GM18499 (cell line): ENCODE measurements at regions not wholly inside any gene's neighbourhood (a gene's known extent, or its start where the extent isn't known, plus 50 kb on each side); places are given as distances from the start of the nearest gene placed in this dataset.

Experiments used
- ATAC-seq: cut with Tn5 transposase; IDR thresholded peaks from one replicate; pipeline ENCODE4 v1.9.1; 2021; ENCODE audit warnings: moderate number of reproducible peaks; ENCODE audit not compliant: insufficient read depth, unreplicated experiment

DNA sequence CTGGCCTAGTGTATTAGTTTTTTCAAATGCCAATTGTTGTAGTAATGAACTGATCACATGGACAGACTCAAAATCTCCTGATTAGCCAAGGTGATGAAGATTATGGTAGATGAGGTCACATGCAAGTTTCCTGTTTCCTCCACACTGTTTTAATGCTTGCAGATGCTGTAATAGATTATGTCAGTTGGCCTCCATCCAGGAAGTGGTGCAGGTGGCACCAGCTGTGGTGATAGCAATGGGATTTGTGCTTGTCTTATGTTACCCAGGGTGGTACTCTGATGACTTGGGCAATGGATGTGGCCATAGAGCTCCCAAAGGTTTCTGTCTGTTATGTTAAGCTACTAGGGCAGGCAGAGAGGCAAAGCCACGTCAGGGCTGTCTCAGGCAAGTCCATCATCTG, 332.9 kb upstream of the DDX18 start:
- ATAC-seq = no peak

DNA sequence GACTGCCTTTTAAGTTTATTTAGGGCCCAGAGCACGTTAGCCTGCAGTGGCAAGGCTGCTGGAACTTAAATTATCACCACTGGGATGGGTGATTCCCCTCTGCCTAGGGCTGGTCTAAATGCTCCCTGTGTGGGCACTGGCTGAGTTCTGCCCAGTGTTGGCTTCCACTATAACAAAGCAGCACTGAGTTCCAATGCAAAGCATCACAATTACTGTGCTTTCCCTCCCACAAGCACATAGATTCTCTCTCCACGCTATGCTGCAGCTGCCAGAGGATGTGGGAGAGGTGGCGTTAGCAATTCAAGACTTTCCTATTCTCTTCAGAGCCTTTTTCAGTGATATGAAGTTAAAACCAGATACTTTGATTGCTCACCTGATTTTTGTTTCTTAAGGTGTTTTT, 328.9 kb upstream of the DDX18 start:
- ATAC-seq = no peak

DNA sequence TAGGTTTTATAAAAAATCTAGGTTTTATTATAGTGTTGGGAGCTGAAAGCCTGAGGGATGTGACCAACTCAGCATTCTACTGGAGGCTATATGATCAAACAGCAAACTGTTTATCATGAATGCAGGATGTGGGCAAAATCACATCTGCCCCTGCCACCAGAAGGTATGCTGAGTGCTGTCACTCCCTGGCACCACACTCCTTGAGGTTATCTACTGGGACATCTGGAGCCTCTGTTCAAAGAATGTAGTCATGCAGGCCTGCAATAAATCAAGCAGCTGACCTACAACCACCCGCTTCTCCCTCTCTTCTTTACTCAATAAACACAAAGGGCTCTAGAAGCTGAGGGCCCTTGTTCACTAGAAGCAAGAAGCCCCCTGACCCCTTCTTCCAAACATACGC, 328.4 kb upstream of the DDX18 start:
- ATAC-seq = no peak

DNA sequence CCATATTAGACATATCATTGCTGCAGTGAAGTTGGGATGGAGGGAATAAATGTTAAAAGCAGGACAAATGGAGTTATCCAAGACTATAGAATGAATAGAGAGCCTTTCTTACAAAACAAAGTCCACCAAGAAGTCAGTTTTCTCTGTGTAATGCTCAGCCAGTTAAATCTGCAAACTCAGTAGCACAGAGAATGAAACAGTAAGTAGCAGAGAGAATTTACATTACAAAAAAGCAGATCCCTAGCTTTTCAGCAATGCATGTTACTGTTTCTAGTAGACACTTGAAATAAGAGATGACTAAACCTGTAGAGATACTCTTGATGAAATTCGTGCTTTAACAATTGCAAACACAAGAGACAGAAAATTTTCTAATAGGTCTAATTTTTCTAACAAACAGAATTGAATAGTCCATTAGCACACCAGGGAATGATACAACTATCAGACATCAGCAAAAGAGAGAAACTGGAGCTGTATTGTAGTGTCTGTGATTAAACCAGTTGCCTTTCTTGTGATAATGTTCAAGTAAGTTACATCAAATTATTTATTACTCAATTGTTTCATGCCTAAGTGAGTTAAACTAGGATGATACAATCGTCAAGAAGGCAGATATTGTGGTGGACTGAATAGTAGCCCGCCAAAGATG, 322.2 kb upstream of the DDX18 start:
- ATAC-seq = no peak

DNA sequence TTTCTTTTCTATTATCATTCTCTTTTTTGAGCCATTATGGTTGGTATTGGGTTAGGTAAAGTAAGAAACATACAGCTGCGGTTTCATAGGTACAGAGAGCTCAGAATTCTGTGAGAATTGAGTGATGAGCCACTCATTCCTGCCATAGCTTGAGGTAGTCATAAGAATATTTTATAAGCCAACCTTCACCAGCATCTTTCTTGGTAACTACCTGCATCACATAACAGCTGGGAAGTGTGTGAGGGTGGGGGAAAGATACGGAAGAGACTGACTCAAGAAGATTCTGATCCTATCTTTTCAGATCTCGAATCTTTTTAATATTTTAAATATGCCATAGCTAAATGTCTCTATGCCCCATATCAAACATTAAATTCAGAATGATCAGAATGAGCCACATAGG, 313.8 kb upstream of the DDX18 start:
- no peak for ATAC-seq

DNA sequence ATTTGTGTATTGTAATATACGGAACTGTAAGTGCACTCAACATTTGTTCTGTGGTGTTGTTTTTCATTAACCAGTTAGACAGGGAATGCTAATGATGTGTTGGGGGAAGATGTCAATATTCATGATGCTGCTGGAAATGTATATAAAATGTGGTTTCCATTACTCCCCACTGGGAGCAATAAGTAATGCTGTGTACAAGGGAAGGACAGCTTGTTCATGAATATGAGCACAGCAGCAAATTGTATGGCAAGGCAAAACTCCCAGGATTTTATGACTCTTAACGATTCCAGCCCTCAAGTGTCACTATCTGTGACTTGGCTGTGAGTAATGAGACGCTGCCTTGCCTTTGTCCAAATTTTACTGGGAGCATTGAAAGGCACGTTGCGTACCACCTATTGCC, 312.4 kb upstream of the DDX18 start:
- ATAC-seq = no peak

DNA sequence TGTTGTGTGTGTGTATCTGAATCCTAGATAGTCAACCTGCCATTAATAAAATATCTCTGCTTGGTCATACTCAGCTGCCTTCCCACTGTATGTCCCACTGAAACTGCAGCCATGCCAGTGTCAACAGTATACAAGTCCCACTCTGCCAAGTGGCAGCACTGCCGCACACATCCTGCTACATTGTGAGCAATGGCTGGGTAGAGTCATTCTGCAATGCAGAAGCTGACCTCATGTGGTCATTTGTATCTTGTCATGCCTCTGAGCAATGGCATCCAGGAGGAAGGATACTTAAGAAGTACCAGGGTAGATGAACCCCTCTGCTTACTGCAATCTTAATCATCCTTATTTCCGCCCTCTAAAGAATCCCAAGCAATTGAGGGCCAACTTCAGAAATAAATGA, 302.2 kb upstream of the DDX18 start:
- ATAC-seq = no peak

DNA sequence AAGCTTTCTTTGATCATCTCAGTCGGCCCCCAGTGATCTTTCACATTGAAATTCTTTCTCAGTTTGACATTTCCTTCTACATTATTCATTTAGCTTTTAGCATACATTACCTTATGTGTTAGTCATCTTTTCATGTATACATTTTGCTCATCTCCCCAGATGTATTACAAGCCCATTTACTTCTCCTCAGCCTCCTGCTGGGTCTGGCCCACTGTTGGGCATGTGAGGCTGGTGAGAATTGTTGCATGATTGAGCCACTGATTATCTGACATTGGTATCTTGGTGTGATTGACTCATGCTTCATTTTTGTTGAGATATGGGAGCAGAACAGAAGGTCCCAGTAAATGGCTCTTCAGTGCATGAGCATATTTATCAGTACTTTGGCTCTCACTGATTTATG, 300.1 kb upstream of the DDX18 start:
- ATAC-seq = no peak

DNA sequence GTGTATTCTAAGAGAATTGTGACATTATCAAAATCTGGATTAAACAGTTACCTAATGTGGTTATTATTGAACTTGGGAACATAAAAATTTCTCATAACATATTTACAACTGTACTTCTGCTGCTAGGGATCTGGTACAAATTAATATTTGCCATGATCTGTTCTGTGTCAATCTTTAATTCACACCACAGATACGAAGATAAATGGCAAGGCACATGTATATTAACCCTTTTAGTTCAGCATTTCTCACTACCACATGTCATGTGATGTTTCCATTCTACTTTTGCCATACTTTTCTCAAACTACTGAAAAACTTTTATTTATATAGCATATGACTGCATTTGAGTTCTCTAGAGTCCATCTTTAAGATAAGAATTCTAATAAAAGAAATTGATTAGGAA, 295.3 kb upstream of the DDX18 start:
- ATAC-seq = no peak

DNA sequence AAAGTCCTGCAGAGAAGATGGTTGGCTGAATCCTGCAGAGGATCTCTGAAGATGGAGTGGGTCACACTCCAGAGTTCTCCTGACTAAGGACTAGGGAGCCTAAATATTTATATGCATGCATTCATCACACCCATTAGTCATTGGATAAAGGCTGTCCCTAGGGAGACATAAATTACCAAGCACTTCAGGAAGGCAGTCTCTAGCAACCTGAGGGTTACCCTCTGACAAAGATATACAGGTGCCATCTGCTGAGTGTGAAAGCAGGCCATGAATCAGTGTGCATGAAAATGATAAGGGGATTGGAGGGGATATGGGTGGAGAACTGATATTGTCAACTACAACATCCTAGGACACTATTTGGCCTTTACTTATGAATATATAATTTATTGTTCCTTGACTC, 294.8 kb upstream of the DDX18 start:
- no peak for ATAC-seq

DNA sequence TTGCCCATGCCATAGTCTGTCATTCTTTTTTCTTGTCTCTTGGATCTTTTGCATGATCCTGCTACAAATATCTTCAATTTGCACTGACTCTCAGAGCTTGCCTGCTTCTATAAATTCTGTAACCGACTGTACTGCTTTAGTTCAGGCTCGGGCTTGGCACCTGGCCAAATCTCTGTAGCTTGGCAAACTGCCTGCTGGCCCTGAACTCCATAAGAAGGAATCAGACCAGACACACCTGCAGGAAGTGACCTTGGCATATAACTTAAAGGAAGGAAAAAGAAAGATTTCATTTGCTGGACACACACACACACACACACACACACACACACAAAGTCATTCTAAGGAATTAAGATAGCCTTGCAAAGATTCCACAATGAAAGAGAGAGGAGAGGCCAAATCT, 291.2 kb upstream of the DDX18 start:
- no peak for ATAC-seq

DNA sequence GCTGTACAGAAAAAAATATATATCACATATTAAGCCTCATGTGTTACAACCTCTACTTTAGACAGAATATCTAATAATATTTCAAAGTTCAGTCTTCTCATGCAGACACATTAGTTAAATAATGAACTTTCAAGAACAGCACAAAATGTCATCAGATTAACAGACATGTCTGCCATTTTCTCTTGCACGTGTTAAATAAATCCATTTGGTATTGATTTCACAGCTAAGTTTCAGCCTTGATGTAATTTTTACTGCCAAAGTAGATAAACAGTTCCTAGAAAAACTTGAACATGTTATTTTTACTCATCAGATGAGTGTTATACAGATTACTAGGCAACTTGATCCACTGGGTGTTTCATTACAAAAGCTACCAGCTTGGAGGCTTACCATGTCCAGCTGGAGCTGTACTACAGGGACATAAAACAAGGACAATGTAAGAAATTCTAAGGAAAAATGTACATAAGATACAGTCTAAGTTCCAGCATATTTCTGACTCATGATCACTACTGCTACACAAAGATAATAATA, 290.7 kb upstream of the DDX18 start:
- ATAC-seq = no peak

DNA sequence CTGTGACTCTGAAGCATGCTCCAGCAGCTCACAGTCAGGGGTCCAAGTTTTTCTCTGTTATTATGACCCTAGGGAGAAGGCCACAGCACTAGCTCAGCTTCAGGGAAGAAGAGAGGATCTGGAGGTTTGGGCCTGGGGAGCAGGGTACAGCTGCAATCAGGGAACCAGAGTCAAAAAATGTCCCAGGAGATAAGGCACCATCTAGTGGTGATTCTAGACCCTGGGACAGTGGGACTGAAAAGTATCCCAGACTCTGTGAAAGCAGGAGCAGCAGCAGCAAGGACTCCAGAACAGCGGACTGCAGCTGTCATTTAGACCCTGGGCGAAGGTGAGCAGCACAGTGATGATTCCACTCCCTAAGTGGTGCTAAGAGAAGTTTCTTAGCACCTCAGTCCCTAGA, 278.4 kb upstream of the DDX18 start:
- ATAC-seq = no peak

DNA sequence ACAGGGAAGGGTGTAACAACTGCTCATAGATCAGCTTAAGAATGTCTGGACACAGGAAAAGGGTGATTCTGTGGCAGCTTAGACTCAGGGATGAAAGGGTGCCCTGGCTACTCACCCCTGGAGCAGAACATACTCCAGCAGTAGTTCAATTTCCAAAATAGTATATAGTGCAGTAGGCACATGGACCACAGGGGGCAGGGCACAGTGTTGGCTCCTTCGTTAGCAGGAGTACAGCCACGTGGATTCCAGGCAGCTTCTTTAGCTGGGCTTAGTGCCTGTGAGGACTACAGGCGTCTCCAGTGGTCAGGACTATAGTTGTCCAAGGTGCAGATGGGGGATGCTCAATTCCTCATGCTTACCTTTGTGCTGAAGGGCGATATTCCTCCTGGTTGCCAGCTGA, 277.5 kb upstream of the DDX18 start:
- ATAC-seq = no peak

DNA sequence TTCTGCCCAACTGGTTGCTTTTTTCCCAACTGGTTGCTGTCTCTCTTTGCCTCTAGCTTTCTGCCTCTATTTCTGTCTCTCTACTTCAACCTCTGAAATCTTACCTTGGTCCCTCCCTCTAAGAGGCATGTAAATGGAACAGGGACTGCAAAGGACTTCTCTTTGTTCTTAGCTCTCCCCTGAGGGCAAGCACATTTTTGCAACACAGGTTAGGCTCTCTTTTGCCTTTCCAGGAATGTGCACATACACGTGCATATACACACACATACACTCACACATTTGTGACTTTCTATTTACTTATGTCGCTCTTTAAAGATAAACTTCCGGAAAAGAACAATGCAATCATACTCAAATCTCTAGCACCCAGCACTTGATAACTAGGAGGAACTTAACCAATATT, 262.6 kb upstream of the DDX18 start:
- no peak for ATAC-seq

DNA sequence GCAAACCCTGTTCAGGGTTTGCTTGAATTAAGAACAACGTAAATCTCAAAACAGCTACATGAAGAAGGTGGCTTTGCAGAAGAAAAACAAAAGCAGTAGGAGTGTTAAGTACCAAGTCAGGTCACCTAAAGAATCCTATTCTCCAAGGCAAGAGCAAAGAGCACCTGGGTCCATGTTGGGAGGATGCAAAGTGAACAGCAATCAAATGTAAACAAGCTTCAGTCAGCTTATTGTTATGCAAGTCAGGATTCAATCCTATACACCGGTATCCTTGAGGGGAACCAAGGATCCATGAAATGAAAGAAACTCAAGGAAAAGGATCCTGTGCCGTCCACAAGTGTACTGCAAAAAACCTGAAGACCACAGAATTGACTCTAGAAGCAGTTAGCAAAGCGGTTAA, 261.0 kb upstream of the DDX18 start:
- no peak for ATAC-seq

DNA sequence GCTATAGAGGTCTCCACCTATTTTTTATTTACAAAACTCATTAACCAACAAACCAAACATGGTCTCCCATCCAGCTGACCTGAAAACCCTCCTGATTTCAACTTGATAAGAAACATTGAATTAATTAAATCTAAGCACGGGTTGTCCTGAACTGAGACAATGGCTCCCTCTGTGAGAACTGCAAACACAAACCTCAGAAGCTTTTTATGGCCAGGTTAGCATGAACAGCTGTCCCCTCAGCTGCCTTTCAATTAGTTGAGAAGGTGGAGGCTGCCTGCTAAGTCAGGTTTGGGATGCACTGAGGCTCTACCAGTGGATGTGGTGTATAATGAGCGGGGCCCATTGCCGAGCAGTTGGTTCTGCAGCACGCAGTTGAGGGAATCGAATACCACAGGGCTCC, 258.5 kb upstream of the DDX18 start:
- ATAC-seq = no peak

DNA sequence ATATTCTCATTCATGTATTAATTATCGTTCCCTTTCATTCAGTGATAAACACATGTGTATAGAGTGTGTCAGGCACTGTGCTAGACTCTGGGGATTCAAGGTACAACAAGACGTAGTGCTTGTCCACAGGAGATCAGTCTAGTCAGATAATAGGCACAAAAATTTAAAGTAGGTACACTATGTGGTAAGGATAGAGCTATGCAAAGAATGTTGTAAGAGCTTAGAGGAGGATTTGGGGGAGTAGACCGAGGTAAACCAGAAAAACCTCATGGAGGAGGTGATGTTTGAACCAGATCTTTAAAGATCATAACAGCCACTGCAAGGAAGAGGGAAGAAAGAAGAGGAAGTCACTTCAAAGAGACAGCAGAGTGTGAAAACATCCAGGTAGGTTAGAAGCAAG, 256.9 kb upstream of the DDX18 start:
- no peak for ATAC-seq

DNA sequence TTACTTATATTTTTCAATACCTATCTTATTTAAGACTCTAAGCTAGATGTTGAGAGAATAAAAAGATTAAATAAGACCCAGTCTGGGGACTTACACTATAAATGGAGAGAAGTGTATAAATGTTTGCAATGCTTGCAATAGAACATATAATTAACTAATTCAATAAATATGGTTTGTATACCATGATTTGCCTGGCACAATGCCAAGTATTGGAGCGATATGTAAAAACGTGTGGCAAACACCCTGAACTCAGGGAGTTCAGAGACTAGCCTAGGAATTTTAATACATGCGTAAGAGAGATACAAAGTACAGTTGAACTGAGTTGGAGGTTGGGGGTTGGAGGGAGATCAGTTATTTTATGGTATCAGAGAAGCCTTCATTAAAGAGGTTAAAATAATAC, 251.8 kb upstream of the DDX18 start:
- no peak for ATAC-seq

DNA sequence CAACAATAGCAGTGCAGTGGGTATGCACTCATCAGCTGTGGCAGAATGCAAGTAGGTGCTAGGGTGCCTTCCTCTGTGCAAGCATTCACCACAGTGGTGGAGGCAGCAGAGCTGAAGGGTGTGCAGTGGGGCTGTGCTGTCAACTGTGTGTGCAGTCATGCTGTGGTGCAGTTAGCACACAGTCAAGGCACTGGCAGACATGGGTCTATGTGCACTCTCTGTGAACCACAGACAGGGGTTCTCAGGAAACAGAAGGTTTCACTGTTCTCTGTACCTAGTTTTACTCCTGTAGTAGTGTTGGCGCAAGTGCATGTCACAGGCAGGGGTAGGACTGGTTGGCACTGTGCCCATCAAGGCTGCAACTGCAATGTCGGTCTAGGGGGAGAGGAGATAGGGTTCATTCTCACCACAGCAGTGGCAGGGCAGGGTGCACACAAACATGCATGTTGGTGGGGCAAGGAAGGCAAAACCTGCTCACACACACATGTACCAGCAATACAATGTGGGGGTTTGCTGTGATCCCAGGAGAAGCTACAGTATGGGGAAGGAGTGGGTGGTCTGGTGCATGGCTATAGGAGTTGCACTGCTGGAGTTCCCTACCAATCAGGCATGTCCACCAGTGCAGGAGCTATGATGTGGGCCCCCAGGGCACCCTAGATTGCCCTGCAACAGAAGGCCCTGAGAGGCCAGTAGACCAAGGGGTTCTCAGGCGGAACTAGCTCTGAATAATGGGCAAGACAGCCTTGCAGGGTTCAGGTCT, 242.7 kb upstream of the DDX18 start:
- ATAC-seq = no peak

DNA sequence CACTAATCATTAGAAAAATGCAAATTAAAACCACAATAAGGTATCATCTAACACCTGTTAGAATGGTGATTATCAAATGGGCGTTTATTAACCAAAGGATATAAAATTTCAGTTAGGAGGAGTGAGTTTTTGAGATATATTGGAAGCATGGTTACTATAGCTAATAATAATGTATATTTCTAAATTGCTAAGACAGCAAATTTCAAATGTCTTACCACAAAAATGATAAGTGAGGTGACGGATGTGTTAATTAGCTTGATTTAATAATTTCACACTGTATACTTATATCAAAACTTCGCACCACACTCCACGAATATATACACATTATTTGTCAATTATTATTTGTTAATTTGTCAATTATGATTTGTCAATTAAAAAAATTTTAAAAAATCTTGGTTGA, 227.2 kb upstream of the DDX18 start:
- ATAC-seq = no peak

DNA sequence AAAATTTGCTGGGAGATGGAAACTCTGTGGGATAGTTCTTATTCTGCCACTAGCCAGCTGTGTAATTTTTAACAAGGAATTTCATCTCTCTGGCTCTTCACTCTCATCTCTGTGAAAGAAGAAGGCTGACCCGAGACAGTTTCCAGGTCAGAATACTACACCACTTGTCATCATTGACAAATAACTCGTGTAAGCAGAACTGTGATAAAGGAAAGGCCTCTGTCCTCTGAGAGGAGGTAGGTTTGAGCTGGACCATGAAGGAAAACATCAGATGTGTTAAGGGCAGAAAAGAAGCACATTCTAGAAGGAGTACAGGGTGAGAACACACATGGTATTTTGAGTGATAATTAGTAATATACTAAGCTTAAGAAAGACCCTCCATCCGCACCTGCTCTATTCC, 211.4 kb upstream of the DDX18 start:
- no peak for ATAC-seq
